Left kidney (tissue), 1 donor: ENCODE measurements at regions not wholly inside any gene's neighbourhood (a gene's known extent, or its start where the extent isn't known, plus 50 kb on each side); places are given as distances from the start of the nearest gene placed in this dataset.

ENCODE experiments used
- DNase-seq: peaks from one replicate; pipeline ENCODE4 v3.0.0-alpha.2; 2013

DNA sequence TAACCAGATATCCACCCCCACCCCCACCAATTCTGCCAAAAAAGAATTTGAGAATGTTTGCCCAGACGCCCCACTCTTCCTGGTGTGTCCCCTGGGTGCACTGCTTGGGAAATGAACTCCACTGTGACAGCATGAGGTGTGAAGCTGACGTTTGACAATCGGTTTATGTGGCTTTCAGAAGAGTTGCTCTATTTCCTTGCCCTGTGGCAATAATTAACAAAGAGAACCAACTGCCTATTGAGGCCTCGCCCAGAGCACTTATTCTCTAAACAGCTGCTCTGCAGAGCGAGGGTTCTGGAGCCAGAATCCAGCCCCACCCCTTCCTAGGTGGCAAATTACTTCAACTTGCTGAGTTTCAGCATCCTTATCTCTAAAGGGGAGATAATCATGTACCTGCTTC lies 115.8 kb upstream of the SIX3 start:
- no peak for DNase-seq

DNA sequence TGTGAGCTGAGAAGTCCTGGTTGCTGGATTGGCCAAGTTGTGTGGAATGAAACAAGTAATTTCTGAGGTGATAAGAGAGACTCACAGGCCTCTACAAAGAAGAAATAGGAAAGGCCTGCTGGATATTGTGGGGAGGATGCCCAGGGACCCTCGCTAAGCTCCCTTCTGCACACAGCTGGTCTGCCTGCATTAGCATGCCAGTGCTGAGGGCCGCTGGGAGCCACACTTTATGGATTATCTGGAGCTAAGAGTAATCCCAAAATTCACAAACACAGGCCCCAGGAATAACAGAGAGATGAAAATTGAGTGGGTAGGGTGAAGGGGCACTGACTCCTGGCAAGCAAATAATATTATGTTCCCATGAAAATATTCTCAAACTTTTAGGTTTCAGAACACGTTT lies 114.9 kb upstream of the SIX3 start:
- no peak for DNase-seq

DNA sequence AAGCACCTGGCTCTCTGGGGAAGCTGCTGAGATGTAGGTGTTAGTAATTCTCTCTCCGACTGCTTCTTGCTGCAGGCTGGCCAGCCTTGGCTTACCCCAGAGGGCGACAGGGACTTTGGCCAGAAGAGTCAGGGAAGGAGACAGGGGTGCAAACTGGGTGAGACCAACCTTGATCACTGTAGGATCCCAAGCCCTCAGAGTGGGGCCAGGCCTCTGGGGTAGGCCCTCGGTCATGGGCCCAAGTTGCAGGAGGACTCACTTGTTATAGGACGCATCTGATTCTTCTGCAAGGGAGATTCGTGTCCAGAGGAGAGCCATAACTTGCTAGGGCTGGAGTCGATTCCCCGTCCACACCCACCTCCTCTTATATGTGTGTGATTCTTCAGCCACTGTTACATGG lies 111.7 kb upstream of the SIX3 start:
- no peak for DNase-seq

DNA sequence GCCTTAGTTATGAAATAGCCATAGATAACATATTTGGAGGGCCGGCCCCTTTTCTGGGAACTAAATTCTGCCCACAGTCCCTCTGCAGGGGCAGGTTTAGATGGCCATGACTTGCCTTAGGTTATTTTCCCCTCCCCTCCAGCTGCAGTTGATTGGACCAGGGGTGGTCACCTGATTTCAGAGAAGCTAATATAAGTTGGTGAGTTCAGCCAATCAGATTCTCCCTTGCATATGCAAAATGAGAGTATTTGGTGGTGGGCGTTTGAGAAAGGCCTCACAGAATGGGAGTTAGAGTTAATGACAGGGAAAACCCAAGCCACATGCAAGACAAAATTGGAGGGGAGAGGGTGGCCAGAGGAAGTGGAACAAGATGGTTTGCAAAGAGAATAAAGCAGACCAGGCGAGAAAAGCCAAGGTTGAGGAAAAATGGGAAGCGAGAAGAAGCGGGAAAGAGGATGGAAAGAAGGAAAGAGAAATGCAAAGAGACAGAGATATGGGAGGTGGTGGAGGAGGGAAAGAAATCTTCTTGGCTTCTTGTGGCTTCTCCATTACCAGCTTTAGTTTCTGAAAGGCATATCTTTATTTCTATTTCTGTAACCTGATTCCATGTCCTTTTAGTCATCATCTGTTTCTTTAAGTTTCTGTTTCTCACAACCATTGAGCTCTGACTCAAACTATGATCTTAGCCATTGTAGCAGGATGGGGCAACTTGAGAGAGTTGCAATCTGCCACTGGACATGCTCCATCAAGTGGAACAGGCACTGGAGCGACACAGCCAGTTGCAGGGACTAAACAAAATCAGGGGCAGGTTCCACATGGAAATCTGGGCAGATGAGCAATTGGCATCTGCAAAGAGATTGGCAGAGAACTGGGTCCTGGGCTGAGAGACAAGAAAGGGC lies 108.1 kb upstream of the SIX3 start:
- no peak for DNase-seq

DNA sequence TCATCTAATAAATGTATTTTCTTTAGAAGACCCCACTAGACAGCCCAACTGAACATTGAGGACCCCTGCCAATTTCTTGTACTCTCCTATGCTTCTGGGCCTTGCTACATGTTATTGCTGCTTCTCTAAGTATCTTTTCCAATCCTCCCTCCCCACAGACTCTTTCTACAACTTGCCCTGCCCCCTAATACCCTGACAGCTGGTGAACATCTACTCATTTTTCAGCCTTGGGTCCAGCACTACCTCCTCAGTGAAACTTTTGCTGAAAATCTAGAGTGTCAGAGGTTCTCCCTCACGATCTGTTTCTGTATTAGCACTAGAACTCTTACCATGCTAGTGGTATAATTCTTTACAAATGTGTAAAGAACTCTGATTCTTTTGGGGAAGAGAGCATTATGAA lies 106.8 kb upstream of the SIX3 start:
- DNase-seq, result no peak

DNA sequence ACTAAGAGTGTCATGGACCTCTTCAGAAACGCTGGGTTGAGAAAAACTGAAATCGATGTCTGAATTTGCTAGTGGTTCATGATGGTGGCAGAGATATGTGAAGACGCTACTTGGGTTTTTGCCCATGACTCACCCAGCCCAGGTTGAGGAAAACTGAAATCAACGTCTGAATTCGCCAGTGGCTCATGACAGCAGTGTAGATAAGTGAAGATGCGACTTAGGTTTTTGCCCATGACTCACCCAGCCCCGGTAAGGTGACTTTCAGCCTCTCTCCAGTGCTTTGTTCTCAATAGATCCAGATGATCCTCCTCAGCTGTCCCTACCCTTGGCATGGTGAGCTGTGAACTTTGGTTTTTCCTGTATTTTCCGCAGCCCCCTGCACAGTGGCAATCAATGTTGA lies 105.3 kb upstream of the SIX3 start:
- DNase-seq, result no peak

DNA sequence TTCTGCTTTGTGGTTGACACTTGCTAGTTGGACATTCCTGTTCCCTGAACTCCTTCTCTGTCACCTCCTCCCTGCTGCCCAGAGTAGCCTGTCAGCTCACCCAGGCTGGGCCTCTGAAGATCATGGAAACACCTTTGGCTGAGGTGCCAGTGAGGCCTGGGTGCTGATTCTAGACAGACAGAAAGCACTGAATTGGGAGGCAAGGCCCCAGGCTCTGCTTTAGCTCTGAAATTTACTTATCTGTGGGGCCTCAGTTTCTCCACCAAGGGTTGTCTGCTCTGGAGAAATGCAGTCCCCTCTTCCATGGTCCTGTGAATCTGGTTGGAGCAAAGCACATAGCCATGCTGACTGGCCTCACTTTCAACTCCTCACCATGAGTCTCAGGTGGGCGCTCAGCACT lies 104.6 kb upstream of the SIX3 start:
- DNase-seq, result no peak

DNA sequence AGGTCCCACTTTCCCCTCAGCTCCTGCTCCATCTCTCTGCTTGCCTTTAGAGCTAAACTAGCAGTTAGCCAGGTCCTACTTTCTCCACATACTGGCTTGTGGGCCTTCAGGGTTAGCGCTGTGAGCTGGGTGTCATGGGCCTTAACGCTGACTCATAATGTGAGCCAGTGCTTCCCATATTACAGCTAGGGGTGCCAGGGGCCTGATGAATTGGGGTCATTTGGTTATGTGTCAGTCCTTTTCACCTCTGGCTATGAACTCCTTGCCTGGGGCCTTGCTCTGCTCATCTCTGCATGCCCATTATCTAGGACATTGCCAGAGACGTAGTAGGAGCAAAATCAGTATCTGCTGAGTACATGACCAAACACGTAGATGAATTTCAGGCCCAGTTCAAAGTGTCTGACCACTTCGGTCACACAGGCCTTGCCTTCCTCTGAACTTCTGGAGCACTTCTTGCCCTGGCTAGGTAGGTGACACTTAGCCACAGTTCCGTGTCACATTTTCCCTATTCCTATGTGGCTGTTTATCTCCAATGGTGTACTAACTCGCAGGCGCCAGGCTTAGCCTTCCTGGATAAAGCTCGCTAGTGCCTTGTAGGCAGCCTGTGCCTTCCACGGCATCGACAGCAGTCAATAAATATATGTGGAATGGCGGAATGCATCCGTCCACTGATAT lies 103.2 kb upstream of the SIX3 start:
- no peak for DNase-seq

DNA sequence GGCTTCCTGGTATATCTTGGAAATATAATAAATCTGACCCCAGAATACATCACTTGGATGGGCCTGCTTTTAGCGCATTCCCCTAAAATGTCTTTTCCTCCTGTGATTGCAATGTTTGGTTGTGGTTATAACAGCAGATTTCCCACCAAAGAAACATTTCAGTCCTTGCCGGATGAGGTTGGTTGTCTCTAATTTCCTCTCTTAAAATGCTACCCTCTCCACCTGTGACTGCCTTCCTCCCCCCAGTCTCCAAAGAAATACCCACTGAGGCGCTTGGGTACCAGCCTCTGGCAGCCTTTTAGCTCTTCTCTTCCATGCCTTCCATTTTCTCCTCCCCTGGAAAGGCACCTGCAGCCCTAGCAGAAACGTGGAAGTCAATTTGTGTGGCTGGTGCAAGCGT lies 102.1 kb upstream of the SIX3 start:
- no peak for DNase-seq

DNA sequence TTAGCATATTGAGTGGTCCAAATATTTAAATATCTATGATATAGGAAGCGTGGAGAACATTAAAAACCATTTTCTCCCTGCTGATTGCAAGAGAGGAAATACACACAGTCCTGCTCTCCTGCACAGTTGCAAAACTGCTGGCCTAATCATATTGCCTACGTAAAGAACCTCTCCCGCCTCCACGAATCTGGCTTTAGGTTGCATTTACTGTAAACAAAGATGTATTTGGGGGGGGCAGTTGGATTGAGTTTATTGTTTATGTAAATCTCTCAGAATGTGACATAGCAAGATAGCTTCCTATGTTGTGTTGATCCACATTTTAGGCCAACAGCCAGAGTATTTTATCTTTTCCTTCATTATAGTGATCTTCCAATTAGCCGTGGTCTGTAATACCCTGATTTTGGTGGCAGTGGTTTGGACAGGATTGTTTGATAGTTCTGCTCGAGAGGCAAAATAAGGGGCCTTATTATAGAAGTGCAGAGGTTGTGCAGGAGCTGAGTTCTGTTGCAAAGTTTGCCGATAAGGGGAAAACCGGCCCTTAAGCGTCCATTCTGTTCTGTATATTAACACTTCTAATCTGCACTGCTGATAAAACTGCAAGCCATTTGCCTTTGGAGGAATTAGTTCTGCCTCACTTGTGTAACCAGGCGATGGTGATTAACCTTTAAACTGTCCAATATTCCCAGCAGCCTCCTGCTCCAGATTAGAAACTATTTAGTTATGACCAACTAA lies 101.6 kb upstream of the SIX3 start:
- no peak for DNase-seq

DNA sequence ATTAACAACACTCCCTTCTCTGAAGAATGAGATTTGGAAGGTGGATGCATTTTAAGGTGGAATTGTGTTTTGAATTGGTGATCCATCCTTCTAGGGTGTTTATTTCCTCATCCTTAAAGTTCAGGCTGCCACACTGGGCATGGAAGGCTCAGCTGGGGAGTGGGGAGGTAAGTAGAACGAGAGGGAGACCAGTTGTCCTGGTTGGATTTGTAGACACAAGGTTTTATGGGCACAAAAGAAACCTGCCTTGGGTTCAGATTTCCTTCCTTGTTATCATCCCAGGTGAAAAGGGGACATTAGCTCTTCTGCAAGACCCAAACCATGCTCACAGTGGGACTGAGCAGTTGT lies 101.0 kb upstream of the SIX3 start:
- no peak for DNase-seq

DNA sequence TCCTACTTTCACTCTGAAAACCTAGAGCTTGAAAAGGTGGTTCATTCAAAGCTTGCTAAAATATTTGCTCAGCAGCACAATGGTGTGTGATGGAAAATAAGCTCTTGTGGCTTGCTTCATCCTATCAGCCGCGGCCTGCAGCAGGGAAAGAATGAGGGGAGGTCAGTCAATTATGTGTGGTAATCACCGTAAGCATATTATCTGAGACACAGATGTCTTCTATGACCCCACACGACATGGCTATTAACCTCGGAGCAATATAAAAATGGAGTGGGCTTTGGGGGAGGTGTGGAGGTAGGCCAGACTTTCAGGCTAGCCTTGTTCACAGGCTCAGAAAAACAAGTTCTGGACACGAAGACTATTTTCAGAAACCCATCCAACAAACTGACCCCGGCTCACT lies 98.4 kb upstream of the SIX3 start:
- no peak for DNase-seq

DNA sequence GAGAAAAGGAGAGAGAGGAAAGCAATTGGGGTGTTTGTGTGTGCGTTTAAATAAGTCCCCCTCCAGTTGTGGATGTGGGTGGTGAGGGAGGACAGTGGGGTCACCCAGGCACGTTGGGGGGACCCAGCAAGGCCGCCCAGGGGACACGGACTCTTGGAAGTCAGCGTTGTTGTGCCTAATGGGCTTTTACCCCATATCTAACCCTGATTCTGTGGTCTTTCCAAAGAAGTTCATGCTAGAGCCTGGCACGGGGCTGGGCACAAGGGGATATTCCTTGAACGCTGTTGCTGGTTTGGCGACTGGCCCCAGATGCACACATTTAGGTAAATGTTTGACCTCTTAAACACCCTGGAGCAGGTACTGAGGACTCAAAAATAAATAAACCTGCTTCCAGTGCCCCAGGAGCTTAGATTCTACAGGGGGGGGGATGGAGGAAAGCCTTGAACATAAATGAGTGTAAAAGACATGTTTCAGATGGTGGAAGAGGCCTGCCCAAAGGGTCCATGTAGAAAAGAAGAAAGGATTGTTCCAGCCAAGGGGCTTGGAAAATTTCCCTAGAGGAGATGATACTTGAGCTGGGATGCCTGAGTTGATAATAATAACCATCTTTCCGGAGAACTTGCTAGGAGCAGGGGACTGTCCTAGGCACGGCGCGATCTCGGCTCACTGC lies 97.7 kb upstream of the SIX3 start:
- DNase-seq, result no peak

DNA sequence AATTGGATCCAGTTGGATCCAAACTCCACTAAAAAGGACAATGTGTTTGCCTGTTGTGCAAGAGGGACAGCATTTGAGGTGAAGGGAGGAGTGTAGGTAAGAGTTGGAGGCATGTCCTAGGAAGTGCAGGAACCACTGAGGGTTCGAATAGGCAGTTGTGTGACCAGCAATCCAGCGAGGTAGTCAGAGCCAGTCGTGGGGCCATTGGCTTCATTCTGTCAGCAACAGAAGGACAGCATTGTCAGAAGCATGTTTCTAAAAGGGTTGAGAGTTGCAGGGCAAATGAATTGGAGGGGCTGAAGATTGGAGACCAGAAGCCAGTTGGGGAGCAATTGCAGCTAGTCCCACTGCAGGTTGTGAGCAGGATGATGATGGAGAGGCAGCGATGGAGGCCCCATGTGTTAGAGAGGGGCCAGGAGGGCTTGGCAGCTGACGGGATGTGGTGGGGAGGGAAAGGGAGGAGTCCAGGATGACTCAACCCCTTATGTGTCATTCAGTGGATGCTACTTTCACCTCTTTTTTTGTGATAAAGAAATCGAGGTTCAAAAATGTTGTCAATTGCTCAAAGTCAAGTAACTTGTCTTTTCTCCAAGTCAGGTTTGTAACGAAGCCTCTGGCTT lies 96.7 kb upstream of the SIX3 start:
- DNase-seq, result no peak

DNA sequence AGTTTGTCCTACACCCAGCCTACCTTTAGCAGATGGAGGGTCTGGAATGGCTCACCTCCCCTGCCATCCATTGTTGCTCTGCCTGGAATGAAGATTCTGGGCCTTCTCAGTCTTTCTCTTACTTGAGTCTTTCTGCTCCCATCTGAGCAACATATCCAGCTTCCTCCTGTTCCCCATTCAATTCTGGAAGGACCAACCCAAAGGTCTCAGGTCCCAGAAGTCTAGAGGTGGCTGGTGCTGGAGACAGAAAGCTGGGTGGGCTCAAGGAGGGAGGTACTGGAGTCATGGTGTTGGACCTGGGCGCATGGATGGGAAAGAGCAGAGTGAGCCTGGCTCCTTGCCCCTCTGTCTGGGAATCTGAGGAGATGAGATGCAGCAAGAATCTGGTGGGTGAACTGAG lies 93.5 kb upstream of the SIX3 start:
- no peak for DNase-seq

DNA sequence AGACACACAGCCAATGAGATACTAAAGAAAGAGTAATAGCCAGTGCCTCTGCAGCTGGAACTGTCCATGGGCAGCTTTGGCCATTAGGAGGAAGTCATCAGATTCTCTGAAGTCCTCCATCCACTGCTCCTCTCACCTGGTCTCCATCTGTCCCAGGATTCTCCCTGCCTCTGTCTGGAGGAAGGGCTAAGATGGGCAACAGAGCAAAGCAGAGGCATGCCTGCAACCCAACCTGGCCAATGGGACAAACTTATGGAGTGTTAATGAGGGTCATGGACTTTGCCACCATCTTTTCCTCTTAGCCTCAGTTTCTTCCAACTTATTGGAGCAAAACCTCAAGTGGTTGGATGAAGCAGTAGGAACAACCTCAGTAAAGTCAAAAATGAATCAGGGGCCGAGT lies 91.5 kb upstream of the SIX3 start:
- no peak for DNase-seq

DNA sequence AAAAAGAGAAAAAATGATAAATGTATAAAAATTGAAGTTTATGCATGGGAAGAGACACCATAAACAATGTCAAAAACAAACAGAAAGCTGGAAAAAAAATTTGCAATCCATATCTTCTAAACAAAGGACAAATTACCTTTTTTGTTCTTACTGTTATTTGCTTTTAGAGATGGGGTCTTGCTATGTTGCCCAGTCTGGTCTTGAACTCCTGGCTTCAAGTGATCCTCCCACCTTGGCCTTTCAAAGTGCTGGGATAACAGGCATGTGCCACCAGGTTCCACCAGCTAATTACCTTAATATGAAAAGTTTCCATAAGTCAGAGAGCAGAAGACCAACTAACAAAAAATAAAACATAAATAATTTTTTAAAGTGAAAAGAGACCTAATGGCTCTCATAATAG lies 90.0 kb upstream of the SIX3 start:
- no peak for DNase-seq

DNA sequence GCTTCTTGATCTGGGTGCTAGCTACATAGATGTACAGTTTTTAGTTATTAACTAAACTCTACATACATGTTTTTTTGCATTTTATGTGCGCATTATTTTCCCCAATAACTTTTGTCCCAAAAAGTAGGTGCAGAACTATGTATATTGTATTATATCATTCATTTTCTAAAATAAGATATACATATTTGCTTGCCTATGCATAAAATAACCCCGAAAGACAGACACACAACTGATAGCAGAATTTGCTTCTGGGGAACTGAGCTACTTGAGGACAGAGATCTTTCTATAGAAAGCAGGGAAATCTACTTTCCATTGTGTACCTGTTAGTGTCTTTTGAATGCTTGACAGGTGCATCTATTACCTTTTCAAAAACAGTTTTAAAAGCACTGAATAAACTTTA lies 88.9 kb upstream of the SIX3 start:
- no peak for DNase-seq

DNA sequence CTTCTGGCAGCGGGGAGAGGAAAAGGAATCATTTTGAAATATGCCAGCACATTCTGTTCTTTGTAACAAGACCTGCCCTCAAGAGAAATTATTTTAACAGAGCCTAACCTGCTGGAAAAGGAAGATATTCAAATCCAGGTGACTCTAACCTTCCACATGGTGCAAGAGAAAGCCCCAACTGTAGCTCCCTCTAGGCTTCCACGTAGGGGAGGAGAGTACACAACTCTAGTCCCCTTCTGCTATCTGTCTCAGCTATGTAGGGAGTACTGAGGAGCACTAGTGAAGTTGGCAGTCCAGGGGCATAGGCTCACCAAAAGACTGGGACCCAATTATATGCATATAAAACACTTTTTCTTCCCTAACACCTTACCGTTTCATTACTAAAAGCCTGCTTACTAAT lies 82.2 kb upstream of the SIX3 start:
- no peak for DNase-seq

DNA sequence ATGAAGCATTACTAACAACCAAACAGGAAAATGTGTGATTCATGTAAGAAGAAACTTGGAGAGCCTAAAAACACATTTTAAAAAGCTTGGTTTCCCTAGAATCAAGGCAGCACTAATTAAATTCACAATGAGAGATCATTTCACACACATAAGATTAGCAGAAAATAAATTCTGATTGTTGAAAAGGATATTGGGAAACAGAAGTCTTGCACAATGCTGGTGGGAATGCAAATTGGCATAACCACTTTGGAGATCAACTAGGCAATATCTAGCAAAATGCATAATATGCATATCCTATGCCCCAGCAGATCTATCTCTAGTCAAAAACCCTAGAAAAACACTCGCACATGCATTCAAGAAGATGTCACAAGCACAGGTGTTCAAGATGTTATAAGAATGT lies 75.3 kb upstream of the SIX3 start:
- DNase-seq, result no peak

DNA sequence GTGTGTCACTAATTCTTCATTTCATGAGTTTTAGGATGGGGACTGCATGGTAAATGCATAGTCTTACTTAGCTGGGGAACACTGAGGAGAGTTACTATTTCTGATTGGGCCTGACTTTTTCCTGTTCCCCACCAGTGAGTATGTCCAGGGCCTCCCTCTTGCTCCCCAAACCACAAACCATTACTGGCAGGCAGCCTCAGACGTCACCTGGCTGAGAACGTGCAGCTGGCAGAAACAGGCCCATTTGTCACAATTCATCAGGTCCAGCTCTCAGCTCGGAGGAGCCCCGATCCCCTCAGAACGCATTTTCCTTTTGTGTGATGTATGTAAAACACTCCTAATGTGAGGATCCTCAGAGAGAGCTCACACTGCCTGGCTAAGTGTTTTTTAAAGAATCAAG lies 71.7 kb upstream of the SIX3 start:
- peak; percentile 1 for DNase-seq

DNA sequence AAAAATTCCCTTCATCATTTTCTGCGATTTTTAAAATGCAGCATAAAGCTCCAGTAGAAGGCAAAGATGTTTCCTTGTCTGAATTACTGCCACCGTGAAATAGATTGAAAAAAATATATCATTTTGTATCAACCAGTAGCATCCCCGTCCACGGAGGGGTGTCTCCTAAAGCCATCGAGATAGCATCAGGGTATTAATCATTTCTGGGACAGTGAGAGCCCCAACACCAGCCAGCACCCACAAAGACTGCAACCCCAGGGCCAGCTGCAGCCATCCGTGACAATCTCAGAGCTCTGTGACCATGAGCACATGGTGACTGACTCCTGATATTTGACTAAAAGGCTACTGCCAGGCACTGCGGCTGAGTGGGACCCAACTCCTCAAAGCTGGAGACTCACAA lies 64.1 kb upstream of the SIX3 start:
- no peak for DNase-seq
